WTC11 (cell line): ENCODE measurements at regions not wholly inside any gene's neighbourhood (a gene's known extent, or its start where the extent isn't known, plus 50 kb on each side); places are given as distances from the start of the nearest gene placed in this dataset.
"Not testable (repeated sequence)": the region's sequence is repeated elsewhere in the genome, so short reads cannot be mapped to it uniquely, and the experiment has no call there.

Experiments
- NFYB ChIP-seq: sonication (generic); formaldehyde crosslinking; conservative IDR thresholded peaks from 2 replicates; pipeline ENCODE4 v1.8.0; 2022; ENCODE audit warnings: low read depth, missing genetic modification reagents
- TP53 ChIP-seq: sonication (generic); formaldehyde crosslinking; IDR thresholded peaks from 2 replicates; pipeline ENCODE4 v1.8.1; 2023; ENCODE audit warnings: mild to moderate bottlenecking, missing genetic modification reagents
- TF ChIP-seq, protein P1 (sequence below): fragments of 200-600 bp; IDR thresholded peaks from 2 replicates; pipeline ENCODE4 v1.8.0; 2022; ENCODE audit warnings: antibody characterized with exemption

DNA sequence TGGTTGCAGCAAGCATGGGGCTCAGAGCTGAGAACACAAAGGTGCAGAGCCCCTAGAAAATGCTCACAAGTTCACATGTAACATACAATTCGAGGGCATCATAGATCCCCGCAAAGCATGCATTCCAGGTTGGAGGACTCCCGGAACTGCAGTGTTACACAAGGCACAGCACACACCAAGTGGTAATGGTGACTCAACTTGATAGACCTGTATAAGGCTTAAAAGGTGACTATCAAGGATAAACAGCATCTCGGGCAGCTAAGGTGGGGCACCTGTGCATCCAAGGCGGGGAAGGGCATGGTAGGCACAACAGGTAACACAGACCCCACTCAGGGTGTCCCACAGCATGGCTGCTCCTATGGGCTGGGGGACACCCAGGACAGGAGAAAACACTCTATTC, 167.3 kb downstream of the KLRB1 start:
- TF ChIP-seq, protein P1, sequence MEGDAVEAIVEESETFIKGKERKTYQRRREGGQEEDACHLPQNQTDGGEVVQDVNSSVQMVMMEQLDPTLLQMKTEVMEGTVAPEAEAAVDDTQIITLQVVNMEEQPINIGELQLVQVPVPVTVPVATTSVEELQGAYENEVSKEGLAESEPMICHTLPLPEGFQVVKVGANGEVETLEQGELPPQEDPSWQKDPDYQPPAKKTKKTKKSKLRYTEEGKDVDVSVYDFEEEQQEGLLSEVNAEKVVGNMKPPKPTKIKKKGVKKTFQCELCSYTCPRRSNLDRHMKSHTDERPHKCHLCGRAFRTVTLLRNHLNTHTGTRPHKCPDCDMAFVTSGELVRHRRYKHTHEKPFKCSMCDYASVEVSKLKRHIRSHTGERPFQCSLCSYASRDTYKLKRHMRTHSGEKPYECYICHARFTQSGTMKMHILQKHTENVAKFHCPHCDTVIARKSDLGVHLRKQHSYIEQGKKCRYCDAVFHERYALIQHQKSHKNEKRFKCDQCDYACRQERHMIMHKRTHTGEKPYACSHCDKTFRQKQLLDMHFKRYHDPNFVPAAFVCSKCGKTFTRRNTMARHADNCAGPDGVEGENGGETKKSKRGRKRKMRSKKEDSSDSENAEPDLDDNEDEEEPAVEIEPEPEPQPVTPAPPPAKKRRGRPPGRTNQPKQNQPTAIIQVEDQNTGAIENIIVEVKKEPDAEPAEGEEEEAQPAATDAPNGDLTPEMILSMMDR = not testable (repeated sequence)
- not testable (repeated sequence) for TF ChIP-seq NFYB, TP53
